SIG-M5 treated with dmso at 0.1 percent for 504 hours (cell line): ENCODE measurements at regions not wholly inside any gene's neighbourhood (a gene's known extent, or its start where the extent isn't known, plus 50 kb on each side); places are given as distances from the start of the nearest gene placed in this dataset.

Source experiments
- DNase-seq: peaks from one replicate; lab custom pipeline; 2025; ENCODE audit not compliant: unreplicated experiment; lab: John Stamatoyannopoulos, UW

GRCh38 chr6:117076076-117076475 lies 189.3 kb upstream of the VGLL2 start:
- DNase-seq = no peak

GRCh38 chr6:117077300-117077699 lies 188.1 kb upstream of the VGLL2 start:
- no peak for DNase-seq

- DNase-seq = no peak
Measured at GRCh38 chr6:117078624-117079023, 186.7 kb upstream of the VGLL2 start.

DNA sequence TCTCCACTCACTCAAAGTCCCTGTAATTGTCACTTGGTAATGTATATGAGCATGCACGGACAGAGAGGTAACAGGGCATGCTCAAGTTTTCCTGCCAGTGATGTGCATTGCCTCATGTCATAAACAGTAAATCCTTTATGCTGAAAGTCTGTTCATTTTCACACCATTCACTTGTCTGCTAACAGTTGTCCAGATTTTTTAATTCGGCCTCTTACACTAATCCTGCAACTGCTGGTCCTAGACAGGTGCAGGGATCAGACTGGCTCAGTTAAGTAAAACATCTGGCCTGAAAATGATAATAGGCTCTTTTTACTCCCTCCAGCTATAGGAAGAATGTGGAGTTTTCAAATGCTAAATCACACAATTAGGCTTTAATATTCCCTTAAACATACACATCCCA lies 185.4 kb upstream of the VGLL2 start:
- no peak for DNase-seq

DNA sequence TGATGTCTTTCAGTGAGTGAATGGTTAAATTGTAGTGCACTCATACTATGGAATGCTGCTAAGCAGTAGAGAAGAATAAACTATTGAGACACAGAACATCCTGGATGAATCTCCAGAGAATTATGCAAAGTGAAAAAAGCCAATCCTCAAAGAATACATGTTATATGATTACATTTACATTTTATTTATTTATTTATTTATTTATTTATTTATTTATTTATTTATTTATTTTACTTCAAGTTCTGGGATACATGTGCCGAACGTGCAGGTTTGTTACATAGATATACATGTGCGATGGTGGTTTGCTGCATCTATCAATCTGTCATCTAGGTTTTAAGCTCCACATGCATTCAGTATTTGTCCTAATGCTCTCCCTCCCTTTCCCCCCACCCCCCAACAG lies 175.8 kb upstream of the VGLL2 start:
- DNase-seq = no peak

- no peak for DNase-seq
Measured at GRCh38 chr6:117110146-117110545, 155.2 kb upstream of the VGLL2 start.

- no peak for DNase-seq
Measured at GRCh38 chr6:117110737-117111136, 154.6 kb upstream of the VGLL2 start.

DNA sequence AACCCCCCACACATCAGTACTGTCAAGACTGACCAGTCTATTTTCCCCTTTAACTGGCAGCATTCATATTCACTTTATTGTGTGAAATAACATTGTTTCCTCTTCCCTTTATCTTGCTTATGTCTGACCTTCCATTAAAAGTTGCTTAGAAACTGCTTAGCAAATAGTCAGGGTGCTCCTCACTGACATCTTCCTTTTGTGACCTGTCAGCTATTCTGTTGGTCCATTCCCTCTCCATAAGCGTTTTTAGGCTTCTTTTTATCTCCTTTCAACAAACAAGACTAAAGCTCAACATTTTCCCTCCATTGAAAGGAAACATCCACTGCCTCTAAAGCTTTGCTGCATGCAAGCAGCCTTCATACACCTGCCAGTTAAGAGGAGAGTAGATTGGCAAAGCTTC lies 147.7 kb upstream of the VGLL2 start:
- DNase-seq = no peak

- DNase-seq = peak; percentile 45
Measured at GRCh38 chr6:117118490-117118889, 146.9 kb upstream of the VGLL2 start.

DNA sequence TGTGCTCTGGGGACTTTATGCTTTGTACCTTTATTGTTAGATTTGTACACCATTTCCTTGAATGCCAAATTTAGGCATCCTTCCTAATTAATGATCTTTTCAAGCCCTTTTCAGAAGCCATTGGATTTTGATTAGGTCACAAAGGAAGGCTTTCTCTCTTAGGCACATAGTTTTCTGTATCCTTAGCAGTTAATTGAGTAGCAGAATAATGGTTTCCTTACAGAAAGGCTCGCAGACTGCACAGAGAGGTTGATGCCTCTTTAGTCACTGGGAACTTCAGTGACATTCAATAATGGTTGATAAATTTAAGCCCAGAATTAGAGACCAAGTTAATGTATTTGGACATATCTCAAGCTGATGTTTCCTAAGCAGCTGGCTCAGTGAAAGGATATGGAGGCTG lies 139.1 kb upstream of the VGLL2 start:
- no peak for DNase-seq

GRCh38 chr6:117128052-117128451 lies 137.3 kb upstream of the VGLL2 start:
- DNase-seq = no peak

GRCh38 chr6:117130125-117130524 lies 135.2 kb upstream of the VGLL2 start:
- no peak for DNase-seq

- no peak for DNase-seq
Measured at GRCh38 chr6:117136702-117137101, 128.7 kb upstream of the VGLL2 start.

DNA sequence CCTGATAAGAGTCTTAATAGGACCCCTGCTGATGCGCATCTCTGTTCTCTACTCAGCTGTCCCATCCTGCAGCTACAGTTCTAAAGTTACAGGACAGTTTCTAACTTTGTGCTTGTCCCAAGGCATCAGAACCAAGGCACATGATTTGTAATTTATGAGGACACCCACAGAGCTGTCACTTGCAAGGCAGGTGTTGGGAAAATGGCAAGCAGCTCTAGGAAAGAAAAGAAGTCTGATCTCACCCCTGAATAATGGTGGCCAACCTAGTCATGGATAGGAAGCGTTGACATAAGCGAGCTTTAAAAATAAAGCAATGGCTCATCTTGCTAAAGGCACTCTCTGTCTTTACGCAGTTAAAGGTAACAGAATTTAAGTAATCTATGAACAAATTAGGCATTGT lies 127.6 kb upstream of the VGLL2 start:
- no peak for DNase-seq

- no peak for DNase-seq
Measured at GRCh38 chr6:117138425-117138824, 126.9 kb upstream of the VGLL2 start.

DNA sequence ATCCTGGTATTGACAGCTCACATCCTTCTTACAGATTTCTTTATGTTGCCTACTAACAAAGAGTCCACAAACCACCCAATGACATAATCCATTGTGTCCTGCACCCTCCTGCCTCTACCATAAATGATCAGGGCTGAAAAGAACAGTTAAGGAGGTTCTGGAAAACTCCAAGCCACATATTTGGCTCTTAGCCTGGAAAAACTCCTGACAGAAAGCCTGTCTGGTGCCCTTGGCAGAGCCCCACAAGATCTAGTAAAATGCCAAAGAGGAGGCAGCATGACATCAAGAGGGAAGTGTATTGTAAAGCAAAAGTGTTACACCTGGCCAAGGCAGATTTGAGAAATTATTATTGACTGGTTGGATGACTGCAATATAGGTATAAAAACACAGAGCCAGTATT lies 126.4 kb upstream of the VGLL2 start:
- no peak for DNase-seq

DNA sequence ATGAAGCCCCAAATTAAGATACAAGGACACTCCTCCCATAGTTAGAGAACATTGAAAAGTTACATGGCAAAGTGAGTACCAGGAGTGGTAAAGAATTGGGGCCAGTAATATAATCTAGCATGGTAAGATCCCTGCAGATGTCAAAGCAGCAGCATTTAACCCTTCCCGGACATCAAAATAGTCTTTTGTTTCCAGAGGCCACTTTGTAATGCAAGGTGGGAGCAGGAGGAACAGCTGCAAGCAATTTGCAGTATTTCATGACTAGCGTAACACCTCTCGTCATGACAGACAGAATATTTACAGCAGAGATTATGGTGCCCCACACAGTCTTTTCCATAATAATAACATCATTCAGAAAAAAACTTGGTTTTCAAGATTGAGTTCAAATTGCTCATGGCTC lies 123.2 kb upstream of the VGLL2 start:
- no peak for DNase-seq

DNA sequence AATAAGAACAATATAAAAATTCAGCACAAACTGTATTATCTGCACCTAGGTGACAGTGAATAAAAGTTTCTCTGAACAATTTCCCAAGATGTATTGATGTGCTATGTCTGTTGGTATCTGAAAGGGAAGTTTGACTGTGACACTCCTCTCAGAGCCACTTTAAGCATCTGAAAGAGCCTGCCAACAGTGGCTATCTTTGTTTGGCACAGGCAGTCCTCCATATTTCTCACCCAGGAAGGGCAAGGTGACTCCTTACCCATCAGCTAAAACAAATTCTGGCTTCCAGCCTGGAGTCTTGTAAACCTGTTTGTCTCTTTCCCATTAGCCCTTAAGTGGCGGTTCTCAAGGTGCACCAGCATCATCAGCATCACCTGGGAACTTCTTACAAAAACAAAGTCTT lies 122.4 kb upstream of the VGLL2 start:
- DNase-seq = no peak

GRCh38 chr6:117143647-117144046 lies 121.7 kb upstream of the VGLL2 start:
- no peak for DNase-seq

GRCh38 chr6:117145940-117146339 lies 119.4 kb upstream of the VGLL2 start:
- DNase-seq = no peak

- no peak for DNase-seq
Measured at GRCh38 chr6:117149324-117149723, 116.0 kb upstream of the VGLL2 start.

- no peak for DNase-seq
Measured at GRCh38 chr6:117156741-117157140, 108.6 kb upstream of the VGLL2 start.

DNA sequence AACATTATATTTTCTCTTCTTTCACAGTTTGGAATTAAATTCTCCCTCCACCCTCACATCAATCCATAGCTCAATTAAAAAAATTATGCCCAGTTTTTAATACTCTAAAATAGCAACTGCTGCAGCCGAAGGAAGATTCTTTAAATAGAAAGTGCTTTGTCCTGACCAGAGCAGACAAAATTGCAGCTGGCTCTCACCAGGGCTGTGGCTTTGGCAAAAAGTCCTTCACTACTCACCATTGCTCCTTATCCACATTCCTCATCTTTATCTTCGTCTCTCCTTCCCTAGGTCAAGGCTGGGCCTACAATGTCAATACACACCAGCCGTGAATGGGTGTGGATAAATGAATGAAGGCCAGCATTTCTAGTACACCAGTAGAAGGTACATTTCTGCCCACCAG lies 107.9 kb upstream of the VGLL2 start:
- no peak for DNase-seq

DNA sequence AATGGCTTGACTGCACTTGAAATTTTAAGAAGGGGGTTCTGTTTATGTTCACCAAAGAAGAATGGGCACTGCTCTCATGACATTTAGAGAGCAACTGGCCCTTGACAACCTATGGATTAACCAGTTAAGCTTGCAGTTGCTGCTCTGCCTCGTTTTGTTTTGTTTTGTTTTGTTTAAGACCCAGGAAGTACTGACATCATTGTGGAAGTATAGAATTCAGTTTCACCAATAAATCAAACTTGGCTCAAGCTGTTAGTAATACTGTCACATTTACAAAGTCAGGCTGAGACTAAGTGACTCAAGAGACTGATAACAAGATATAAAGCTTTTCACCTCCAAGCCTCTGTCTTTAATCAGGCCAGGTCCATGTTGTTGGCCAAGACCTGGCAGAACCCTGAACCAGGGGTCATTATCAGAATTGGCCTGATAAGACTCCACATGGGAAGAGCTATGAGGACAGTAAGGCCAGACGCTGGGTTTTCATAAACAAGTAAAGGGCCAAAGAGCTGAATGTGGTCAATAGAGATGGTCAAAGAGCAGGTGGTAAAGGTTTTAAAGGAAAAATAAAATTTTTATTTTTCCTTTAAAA lies 99.4 kb upstream of the VGLL2 start:
- DNase-seq = no peak
